ENCODE measurements at regions not wholly inside any gene's neighbourhood (a gene's known extent, or its start where the extent isn't known, plus 50 kb on each side); places are given as distances from the start of the nearest gene placed in this dataset.

GRCh38 chr16:60241671-60242070, 1507.6 kb upstream of the GOT2 start:
- H3K4me3 ChIP-seq (ENCODE audit: low read depth, low read length) = no peak overlapping the region
- TF ChIP-seq, protein P1, sequence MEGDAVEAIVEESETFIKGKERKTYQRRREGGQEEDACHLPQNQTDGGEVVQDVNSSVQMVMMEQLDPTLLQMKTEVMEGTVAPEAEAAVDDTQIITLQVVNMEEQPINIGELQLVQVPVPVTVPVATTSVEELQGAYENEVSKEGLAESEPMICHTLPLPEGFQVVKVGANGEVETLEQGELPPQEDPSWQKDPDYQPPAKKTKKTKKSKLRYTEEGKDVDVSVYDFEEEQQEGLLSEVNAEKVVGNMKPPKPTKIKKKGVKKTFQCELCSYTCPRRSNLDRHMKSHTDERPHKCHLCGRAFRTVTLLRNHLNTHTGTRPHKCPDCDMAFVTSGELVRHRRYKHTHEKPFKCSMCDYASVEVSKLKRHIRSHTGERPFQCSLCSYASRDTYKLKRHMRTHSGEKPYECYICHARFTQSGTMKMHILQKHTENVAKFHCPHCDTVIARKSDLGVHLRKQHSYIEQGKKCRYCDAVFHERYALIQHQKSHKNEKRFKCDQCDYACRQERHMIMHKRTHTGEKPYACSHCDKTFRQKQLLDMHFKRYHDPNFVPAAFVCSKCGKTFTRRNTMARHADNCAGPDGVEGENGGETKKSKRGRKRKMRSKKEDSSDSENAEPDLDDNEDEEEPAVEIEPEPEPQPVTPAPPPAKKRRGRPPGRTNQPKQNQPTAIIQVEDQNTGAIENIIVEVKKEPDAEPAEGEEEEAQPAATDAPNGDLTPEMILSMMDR (IDR thresholded peaks at IDR 0.05; ENCODE audit: control insufficient read depth, extremely low read depth, insufficient read depth) = no peak
- DNase-seq (ENCODE audit: low read depth) = no peak

DNA sequence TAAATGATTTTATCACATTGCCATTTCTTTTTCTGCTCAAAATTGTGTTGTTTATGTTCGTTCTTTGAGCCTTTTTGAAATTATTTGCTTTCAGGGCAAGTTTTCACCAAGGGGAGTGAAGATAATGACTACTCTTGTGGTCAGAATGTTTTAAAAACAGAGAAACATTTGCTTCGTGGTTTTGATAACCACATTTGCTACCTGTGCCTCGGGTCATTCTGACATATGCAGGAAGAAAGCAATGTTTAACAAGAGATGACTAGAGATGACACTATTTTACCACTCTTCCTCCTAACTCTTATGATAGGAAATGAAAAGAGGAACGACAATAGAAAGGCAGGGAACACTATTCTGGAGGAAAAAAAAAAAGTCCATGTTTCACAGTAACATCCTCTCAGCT, 1496.5 kb upstream of the GOT2 start:
- H3K4me3 ChIP-seq (ENCODE audit: low read depth, low read length) = no peak overlapping the region
- no peak for DNase-seq (ENCODE audit: low read depth)
- TF ChIP-seq, protein P1 (IDR thresholded peaks at IDR 0.05; ENCODE audit: control insufficient read depth, extremely low read depth, insufficient read depth) = no peak

GRCh38 chr16:60225541-60225940, 1491.4 kb upstream of the GOT2 start:
- TF ChIP-seq, protein P1 (IDR thresholded peaks at IDR 0.05; ENCODE audit: control insufficient read depth, extremely low read depth, insufficient read depth) = no peak
- no peak overlapping the region for H3K4me3 ChIP-seq (ENCODE audit: low read depth, low read length)
- DNase-seq (ENCODE audit: low read depth) = no peak

- TF ChIP-seq, protein P1 (IDR thresholded peaks at IDR 0.05; ENCODE audit: control insufficient read depth, extremely low read depth, insufficient read depth) = no peak
- H3K4me3 ChIP-seq (ENCODE audit: low read depth, low read length) = no peak overlapping the region
- no peak for DNase-seq (ENCODE audit: low read depth)
Observed at GRCh38 chr16:60217787-60218186, 1483.7 kb upstream of the GOT2 start.

- TF ChIP-seq, protein P1 (IDR thresholded peaks at IDR 0.05; ENCODE audit: control insufficient read depth, extremely low read depth, insufficient read depth) = no peak
- DNase-seq (ENCODE audit: low read depth) = no peak
- no peak overlapping the region for H3K4me3 ChIP-seq (ENCODE audit: low read depth, low read length)
Observed at GRCh38 chr16:60214311-60214710, 1480.2 kb upstream of the GOT2 start.

DNA sequence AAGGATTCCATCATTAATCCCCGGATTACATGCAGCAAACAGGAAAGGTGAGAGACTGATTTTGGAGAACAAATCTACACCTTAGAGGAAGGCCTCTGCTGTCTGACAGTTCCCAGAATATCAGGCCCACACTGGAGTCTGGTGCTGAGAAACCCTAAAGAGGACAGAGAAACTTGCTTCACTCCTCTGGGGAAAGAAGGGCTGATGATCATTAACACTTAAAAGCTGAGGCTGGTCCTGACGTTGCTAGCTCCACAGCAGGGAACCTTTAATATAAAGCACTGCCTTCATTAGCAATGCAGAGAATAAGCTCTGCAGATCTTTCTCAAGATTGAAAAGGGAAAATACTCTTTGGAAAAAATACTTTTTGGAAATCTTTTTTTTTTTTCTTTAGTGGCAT, 1472.4 kb upstream of the GOT2 start:
- no peak overlapping the region for H3K4me3 ChIP-seq (ENCODE audit: low read depth, low read length)
- DNase-seq (ENCODE audit: low read depth) = no peak
- TF ChIP-seq, protein P1 (IDR thresholded peaks at IDR 0.05; ENCODE audit: control insufficient read depth, extremely low read depth, insufficient read depth) = no peak

DNA sequence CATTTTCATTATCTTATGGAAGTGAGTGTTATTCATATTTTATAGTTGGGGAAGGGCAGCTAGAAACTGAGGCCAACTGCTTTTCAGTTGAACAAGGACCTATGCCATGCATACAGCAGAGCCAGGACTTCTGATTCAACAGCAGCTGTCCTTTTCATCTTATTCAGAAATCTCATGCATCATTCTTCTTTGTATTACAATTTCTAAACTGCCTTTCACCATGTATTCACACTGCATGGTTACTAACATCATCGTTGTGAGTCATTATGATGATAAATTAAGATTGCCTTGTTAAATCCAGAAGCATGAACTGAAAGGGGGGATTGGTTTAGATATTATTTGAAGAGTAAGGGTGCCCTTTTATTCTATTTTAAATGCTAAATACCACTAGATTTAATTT, 1470.1 kb upstream of the GOT2 start:
- H3K4me3 ChIP-seq (ENCODE audit: low read depth, low read length) = no peak overlapping the region
- DNase-seq (ENCODE audit: low read depth) = no peak
- TF ChIP-seq, protein P1 (IDR thresholded peaks at IDR 0.05; ENCODE audit: control insufficient read depth, extremely low read depth, insufficient read depth) = no peak

All from LNCaP clone FGC (cell line).